HUES64 (cell line): ENCODE measurements at regions not wholly inside any gene's neighbourhood (a gene's known extent, or its start where the extent isn't known, plus 50 kb on each side); places are given as distances from the start of the nearest gene placed in this dataset.

Source experiments
- H3K27ac ChIP-seq: 2 replicates; pipeline ENCODE4 v1.7.0; 2013; ENCODE audit warnings: low read depth, low read length, inconsistent platforms
- H3K27me3 ChIP-seq: 2 replicates; pipeline ENCODE4 v1.6.1; 2013; ENCODE audit warnings: mild to moderate bottlenecking, low read length; ENCODE audit not compliant: insufficient read depth
- H3K36me3 ChIP-seq: 2 replicates; pipeline ENCODE4 v1.6.1; 2013; ENCODE audit warnings: mild to moderate bottlenecking, low read length; ENCODE audit not compliant: insufficient read depth
- H3K4me1 ChIP-seq: 2 replicates; pipeline ENCODE4 v1.6.1; 2013; ENCODE audit warnings: mild to moderate bottlenecking, low read length, moderate library complexity; ENCODE audit not compliant: insufficient read depth
- H3K4me3 ChIP-seq: 2 replicates; pipeline ENCODE4 v1.5.1; 2013; ENCODE audit warnings: mild to moderate bottlenecking, low read length, moderate library complexity
- H3K9ac ChIP-seq: 2 replicates; pipeline ENCODE4 v1.6.1; 2013; ENCODE audit warnings: mild to moderate bottlenecking, low read depth, low read length
- H3K9me3 ChIP-seq: 2 replicates; pipeline ENCODE4 v1.6.1; 2013; ENCODE audit warnings: low read depth, low read length; ENCODE audit not compliant: insufficient read depth
- WGBS: fragments of 150-250, 120-280 bp; methylation state at CpG from one replicate; pipeline ENCODE4 v1.1.7; 2013; ENCODE audit warnings: missing lambda C conversion rate; 5-methylcytosine and 5-hydroxymethylcytosine counted together

DNA sequence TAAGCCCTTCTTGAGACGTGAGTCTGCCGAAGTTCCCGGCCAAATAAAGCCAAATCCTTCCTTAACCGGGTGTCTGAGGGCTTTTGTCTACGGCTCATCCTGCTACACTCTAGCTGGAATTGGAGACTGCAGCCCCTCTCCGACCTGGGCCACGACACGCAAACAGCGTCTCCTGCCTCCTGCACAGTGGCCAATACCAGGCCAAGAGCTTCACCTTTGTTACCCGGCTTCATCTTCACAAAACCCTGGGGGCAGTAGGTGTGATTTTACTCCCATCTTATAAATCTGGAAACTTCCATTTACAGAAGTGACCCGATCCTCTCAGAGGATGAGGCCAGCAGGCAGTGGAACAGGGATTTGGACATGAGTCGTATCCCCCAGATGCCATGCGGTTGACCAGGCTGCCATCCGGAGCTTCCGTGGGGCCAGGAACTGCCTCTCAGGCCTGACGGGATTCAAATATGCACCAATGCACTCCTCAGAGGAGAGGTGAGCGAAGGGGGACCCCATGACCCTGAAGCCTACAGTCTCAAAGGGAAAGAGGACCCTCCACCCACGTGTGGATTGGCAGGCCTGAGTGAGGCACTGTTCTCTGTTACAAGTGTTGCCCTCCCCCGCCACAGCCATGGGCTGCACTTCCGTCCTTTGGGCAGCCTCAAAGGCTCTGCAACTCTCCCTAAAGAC is 53.2 kb upstream of the KLF13 start:
- Histone ChIP-seq H3K27ac (no peak overlapping the region), H3K36me3 (no peaks in the 10 kb centered on the region), H3K4me3 (no peak overlapping the region), H3K4me1 (no peaks in the 10 kb centered on the region), H3K27me3 (no peaks in the 10 kb centered on the region), H3K9me3 (no peaks in the 10 kb centered on the region), H3K9ac (no peak overlapping the region)
- 89% methylated on average over 20 of the region's 20 CpGs for WGBS

DNA sequence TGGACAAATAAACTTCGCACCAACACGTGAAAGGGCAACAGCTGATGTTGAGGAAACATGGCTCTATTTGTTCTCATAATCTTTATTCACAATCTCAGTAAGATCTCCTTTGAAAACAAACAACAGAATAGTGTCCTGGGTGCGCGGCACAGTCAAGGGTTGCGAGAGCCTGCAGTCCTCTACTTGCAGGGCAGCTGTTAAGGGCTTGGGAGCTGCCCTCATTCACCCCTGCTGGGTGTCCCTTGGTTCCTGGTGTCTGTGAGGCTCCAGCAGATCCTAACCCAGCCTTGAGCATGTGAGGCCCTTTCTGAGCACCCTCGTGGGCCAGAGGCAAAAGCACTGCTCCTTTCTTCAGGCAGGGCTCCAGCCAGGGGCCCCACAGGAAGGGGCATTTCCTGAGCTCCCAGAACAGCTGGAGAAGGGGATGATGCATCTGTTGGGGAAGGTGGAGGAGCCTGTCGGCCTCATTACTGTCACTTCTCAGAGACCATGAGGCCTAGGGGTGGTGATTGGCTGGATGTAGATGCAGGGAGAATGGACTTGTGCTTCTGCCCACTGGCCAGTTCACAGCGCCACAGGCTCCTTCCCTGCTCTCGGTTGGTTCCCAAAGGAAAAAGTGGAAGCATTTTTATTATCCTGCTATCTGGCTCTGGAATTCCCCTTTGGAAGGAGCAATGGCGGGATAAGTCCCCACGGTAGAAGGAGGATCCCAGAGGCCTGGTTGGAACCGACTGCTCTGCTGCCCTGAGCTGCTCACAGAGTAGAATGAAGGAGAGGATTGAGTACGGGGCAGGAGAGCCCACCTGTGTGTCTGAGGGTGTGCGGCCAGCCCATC is 51.9 kb upstream of the KLF13 start:
- H3K27ac ChIP-seq, result no peak overlapping the region
- H3K9ac ChIP-seq, result no peak overlapping the region
- no peaks in the 10 kb centered on the region for H3K27me3 ChIP-seq
- no peaks in the 10 kb centered on the region for H3K36me3 ChIP-seq
- H3K4me1 ChIP-seq, result no peaks in the 10 kb centered on the region
- no peak overlapping the region for H3K4me3 ChIP-seq
- H3K9me3 ChIP-seq, result no peaks in the 10 kb centered on the region
- WGBS, result 89% methylated on average over 14 of the region's 14 CpGs

DNA sequence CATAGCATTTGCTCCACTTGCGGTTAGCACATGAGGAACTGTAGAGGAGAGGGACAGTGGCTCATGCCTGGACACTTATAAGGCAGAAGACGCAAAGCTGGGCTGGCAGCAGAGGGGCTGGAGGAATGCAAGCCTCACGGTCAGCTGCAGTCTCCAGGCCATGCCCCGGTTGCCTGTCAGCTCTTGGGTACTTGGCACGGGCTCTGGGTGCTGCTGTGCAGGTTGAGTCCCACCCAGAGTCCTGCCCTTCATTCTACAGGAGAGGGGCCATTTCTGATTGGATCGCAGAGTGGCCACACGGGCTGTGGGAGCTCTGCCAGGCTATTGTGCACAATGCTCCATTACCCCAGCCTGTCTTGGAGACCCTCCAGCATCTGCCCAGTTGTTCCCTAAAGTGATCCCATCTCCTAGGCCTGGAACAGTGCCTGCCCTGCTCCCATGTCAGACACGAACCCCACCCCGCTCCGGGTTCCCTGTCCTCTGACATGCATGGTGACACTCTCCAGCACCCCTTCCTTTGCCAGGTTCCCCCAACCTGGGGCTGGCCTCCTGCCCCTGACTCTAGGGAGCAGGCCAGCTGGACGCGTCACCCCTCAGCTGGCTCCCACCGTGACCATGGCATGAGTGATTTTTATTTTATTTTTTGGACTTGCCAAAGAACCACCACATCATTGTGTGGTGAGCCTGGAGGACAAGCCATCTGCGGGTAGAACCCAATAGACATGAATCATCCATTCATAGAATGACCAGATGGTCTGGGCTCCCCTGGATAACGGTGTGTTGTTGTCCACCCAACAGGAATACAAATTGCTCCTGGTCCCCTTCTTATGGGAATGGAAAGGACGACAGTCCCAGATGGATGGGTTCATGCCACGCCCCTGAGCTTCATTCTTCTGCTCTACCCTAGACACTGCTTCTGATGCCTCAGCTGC is 51.0 kb upstream of the KLF13 start:
- Histone ChIP-seq H3K27me3 (no peaks in the 10 kb centered on the region), H3K9ac (no peak overlapping the region), H3K4me1 (no peaks in the 10 kb centered on the region), H3K9me3 (no peaks in the 10 kb centered on the region), H3K4me3 (no peak overlapping the region), H3K27ac (no peak overlapping the region), H3K36me3 (no peaks in the 10 kb centered on the region)
- 95% methylated on average over 17 of the region's 17 CpGs for WGBS

DNA sequence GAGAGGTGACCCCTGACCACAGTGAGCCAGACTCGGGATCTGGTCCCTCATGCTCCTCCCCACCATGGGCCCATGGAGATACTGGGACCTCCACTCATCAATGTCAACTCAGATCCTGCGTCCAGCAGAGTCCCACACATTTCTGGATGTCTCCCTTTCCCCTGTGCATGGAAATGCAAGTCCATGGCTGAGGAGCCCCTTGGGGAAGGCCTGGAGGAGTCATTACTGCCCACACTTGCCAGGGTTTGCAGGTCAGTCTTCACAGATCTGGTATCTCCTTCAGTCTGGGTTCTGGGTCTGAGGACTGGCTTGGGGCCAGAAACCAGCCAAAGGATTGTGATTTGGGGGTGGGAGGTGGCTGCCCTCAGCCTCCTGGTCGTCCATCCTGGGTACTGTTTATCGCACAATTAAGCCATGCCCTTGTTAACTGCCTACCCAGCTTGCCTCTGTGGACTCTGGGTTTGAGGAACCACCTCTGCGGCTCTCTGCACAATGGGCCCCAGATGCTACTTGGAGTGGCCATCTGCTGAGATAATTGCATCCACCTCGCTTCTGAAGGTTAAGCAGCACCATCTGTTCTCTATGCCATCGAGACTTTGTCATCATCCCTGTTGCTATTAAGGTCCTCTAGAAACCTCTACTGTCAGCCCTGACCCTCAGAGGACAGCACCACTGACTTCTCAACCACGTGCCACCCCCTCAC is 49.9 kb upstream of the KLF13 start:
- Histone ChIP-seq H3K4me3 (no peak overlapping the region), H3K27me3 (no peaks in the 10 kb centered on the region), H3K4me1 (no peaks in the 10 kb centered on the region), H3K36me3 (no peaks in the 10 kb centered on the region), H3K9me3 (no peaks in the 10 kb centered on the region), H3K9ac (no peak overlapping the region), H3K27ac (no peak overlapping the region)
- whole genome bisulfite sequencing, result 89% methylated on average over 8 of the region's 8 CpGs
